Trophoblast cell (in vitro differentiated cells and primary cell): ENCODE measurements at regions not wholly inside any gene's neighbourhood (a gene's known extent, or its start where the extent isn't known, plus 50 kb on each side); places are given as distances from the start of the nearest gene placed in this dataset.
"Not testable (repeated sequence)": the region's sequence is repeated elsewhere in the genome, so short reads cannot be mapped to it uniquely, and the experiment has no call there.

Experiments used
- DNase-seq, 2 donors: peaks; one replicate each; pipeline ENCODE4 v3.0.0-alpha.2; 2016
- H2AFZ ChIP-seq: 2 replicates; pipeline ENCODE4 v1.6.1; 2013; ENCODE audit warnings: low read length, moderate library complexity, mild to moderate bottlenecking; ENCODE audit not compliant: insufficient read depth, poor library complexity
- H2AK5ac ChIP-seq: 2 replicates; pipeline ENCODE4 v1.6.1; 2013; ENCODE audit warnings: mild to moderate bottlenecking, low read length
- H2BK120ac ChIP-seq: 2 replicates; pipeline ENCODE4 v1.6.1; 2013; ENCODE audit warnings: low read length, mild to moderate bottlenecking, moderate library complexity; ENCODE audit not compliant: insufficient read depth, poor library complexity
- H2BK12ac ChIP-seq: 2 replicates; pipeline ENCODE4 v1.6.1; 2013; ENCODE audit warnings: mild to moderate bottlenecking, low read length, moderate library complexity
- H2BK5ac ChIP-seq: 2 replicates; pipeline ENCODE4 v1.6.1; 2013; ENCODE audit warnings: low read length, low read depth, moderate library complexity, mild to moderate bottlenecking; ENCODE audit not compliant: poor library complexity
- H3K14ac ChIP-seq: 2 replicates; pipeline ENCODE4 v1.6.1; 2013; ENCODE audit warnings: mild to moderate bottlenecking, low read length
- H3K18ac ChIP-seq: 2 replicates; pipeline ENCODE4 v1.6.1; 2013; ENCODE audit warnings: mild to moderate bottlenecking, low read length
- H3K23ac ChIP-seq: 2 replicates; pipeline ENCODE4 v1.6.1; 2013; ENCODE audit warnings: low read length
- H3K27ac ChIP-seq: 2 replicates; pipeline ENCODE4 v1.5.1; 2013; ENCODE audit warnings: low read depth, mild to moderate bottlenecking, inconsistent platforms, low read length, moderate library complexity
- H3K27me3 ChIP-seq: 2 replicates; pipeline ENCODE4 v1.6.1; 2013; ENCODE audit warnings: inconsistent platforms, mild to moderate bottlenecking, low read length, moderate library complexity; ENCODE audit not compliant: insufficient read depth
- H3K36me3 ChIP-seq, 2 experiments: 1 replicate in 1 of 2; 2 replicates in 1 of 2; pipeline ENCODE4 v1.6.1; 2013; ENCODE audit warnings: low read length in 2 of 2, mild to moderate bottlenecking in 2 of 2, moderate library complexity in 1 of 2; ENCODE audit not compliant: insufficient read depth in 2 of 2, control insufficient read depth in 1 of 2
- H3K4ac ChIP-seq: 2 replicates; pipeline ENCODE4 v1.6.1; 2013; ENCODE audit warnings: low read depth, mild to moderate bottlenecking, low read length, moderate library complexity
- H3K4me1 ChIP-seq, 2 experiments: 1 replicate in 1 of 2; 2 replicates in 1 of 2; pipeline ENCODE4 v1.6.1; 2013; ENCODE audit warnings: low read length in 2 of 2, mild to moderate bottlenecking in 2 of 2, moderate library complexity in 1 of 2; ENCODE audit not compliant: insufficient read depth in 2 of 2, control insufficient read depth in 1 of 2
- H3K4me2 ChIP-seq: 2 replicates; pipeline ENCODE4 v1.6.1; 2013; ENCODE audit warnings: inconsistent platforms, mild to moderate bottlenecking, low read length, moderate library complexity
- H3K4me3 ChIP-seq: 2 replicates; pipeline ENCODE4 v1.5.1; 2013; ENCODE audit warnings: mild to moderate bottlenecking, low read depth, low read length, inconsistent platforms
- H3K79me1 ChIP-seq: one replicate; pipeline ENCODE4 v1.6.1; 2013; ENCODE audit warnings: low read length
- H3K79me2 ChIP-seq: 2 replicates; pipeline ENCODE4 v1.6.1; 2013; ENCODE audit warnings: low read length, mild to moderate bottlenecking; ENCODE audit not compliant: control insufficient read depth, insufficient read depth, poor library complexity
- H3K9ac ChIP-seq: 2 replicates; pipeline ENCODE4 v1.6.1; 2013; ENCODE audit warnings: mild to moderate bottlenecking, low read length
- H3K9me3 ChIP-seq: 2 replicates; pipeline ENCODE4 v1.6.1; 2013; ENCODE audit warnings: low read depth, mild to moderate bottlenecking, control low read depth, inconsistent platforms, low read length; ENCODE audit not compliant: insufficient read depth
- H4K12ac ChIP-seq: 2 replicates; pipeline ENCODE4 v1.6.1; 2013; ENCODE audit warnings: low read depth, mild to moderate bottlenecking, low read length, moderate library complexity
- H4K8ac ChIP-seq: 2 replicates; pipeline ENCODE4 v1.6.1; 2013; ENCODE audit warnings: low read depth, mild to moderate bottlenecking, low read length, moderate library complexity
- H4K91ac ChIP-seq: one replicate; pipeline ENCODE4 v1.6.1; 2013; ENCODE audit warnings: low read depth, mild to moderate bottlenecking, low read length, moderate library complexity
- WGBS: extraction: QIAGEN DNeasy Blood & Tissue Kit; methylation state at CpG from one replicate; pipeline ENCODE4 v1.1.7; 2013; ENCODE audit warnings: missing lambda C conversion rate; ENCODE audit not compliant: insufficient read length, insufficient coverage; ENCODE audit errors: extremely low coverage; 5-methylcytosine and 5-hydroxymethylcytosine counted together

DNA sequence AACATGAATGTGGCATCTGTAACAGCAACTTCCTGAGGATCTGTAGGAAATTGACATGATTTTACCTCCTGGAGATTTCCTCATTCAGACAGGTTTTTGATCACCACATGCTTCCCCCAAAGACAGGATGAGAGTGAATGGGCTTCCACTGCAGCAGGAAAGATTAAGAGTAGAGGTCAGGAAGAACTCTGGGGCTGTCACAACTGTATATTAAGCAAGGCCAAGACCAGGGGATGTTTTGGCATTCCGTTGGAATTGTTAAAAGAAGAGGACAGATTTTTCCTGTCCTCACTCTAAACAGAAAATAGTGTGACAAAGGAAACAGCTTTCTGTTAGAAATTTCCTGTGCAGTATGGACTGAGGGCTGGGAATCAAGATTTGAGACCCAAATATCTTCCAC is 363.1 kb upstream of the FRG2C start:
- not testable (repeated sequence) for DNase-seq, H3K27ac ChIP-seq, H3K9ac ChIP-seq, H3K79me1 ChIP-seq, H2BK12ac ChIP-seq, H3K27me3 ChIP-seq, H2BK120ac ChIP-seq, H2BK5ac ChIP-seq, H2AK5ac ChIP-seq, H3K9me3 ChIP-seq, H4K8ac ChIP-seq, H2AFZ ChIP-seq, H3K4me3 ChIP-seq, H3K23ac ChIP-seq, H3K4ac ChIP-seq, H3K18ac ChIP-seq, H4K91ac ChIP-seq, H3K4me1 ChIP-seq, H3K36me3 ChIP-seq, H4K12ac ChIP-seq, H3K79me2 ChIP-seq, H3K14ac ChIP-seq, H3K4me2 ChIP-seq
- WGBS = no CpG with 5 or more reads among the region's 1 CpG

DNA sequence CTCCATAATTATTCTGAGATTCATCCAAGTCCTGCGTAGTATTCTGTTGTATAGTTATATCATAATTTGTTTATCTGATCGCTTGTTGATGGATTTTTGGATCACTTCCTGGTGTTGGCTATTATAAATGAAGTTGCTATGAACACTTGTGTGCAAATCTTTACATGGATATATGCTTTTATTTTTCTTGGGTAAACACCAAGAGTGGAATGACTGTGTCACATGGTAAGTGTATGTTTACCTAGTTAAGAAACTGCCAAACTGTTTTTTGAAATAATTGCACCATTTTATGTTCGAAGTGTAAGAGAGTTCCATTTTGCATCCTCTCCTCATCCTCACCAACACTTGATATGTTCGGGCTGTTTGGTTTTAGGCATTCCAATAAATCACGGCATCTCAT is 360.4 kb upstream of the FRG2C start:
- DNase-seq = no peak
- H3K79me2 ChIP-seq = no peaks in the 10 kb centered on the region
- no peak overlapping the region for H4K12ac ChIP-seq
- H2AK5ac ChIP-seq = no peak overlapping the region
- H3K23ac ChIP-seq = no peak overlapping the region
- no peaks in the 10 kb centered on the region for H3K79me1 ChIP-seq
- no peak overlapping the region for H2BK12ac ChIP-seq
- no peak overlapping the region for H2BK120ac ChIP-seq
- no peaks in the 10 kb centered on the region for H3K36me3 ChIP-seq
- H4K8ac ChIP-seq = no peak overlapping the region
- no peak overlapping the region for H3K4me3 ChIP-seq
- H3K9ac ChIP-seq = no peak overlapping the region
- no peak overlapping the region for H2BK5ac ChIP-seq
- no peak overlapping the region for H3K14ac ChIP-seq
- no peak overlapping the region for H3K4ac ChIP-seq
- no peak overlapping the region for H2AFZ ChIP-seq
- H3K18ac ChIP-seq = no peak overlapping the region
- no peak overlapping the region for H4K91ac ChIP-seq
- H3K27ac ChIP-seq = no peak overlapping the region
- no peak overlapping the region for H3K4me2 ChIP-seq
- no peaks in the 10 kb centered on the region for H3K4me1 ChIP-seq
- no CpG with 5 or more reads among the region's 5 CpGs for WGBS
- no peaks in the 10 kb centered on the region for H3K9me3 ChIP-seq
- H3K27me3 ChIP-seq = no peaks in the 10 kb centered on the region

GRCh38 chr3:75305901-75306300 is 358.2 kb upstream of the FRG2C start:
- Histone ChIP-seq H3K4me2 (no peak overlapping the region), H3K79me2 (no peaks in the 10 kb centered on the region), H3K36me3 (no peaks in the 10 kb centered on the region), H3K4me3 (no peak overlapping the region), H3K79me1 (no peaks in the 10 kb centered on the region), H3K9ac (no peak overlapping the region), H3K27me3 (no peaks in the 10 kb centered on the region), H2BK5ac (no peak overlapping the region), H2BK12ac (no peak overlapping the region), H3K14ac (no peak overlapping the region), H4K91ac (no peak overlapping the region), H4K12ac (no peak overlapping the region), H2AFZ (no peak overlapping the region), H3K9me3 (no peaks in the 10 kb centered on the region), H3K27ac (no peak overlapping the region), H2AK5ac (no peak overlapping the region), H4K8ac (no peak overlapping the region), H3K23ac (no peak overlapping the region), H2BK120ac (no peak overlapping the region), H3K4ac (no peak overlapping the region), H3K4me1 (no peaks in the 10 kb centered on the region), H3K18ac (no peak overlapping the region)
- WGBS = no CpG with 5 or more reads among the region's 4 CpGs
- no peak for DNase-seq

GRCh38 chr3:75311306-75311705 is 352.8 kb upstream of the FRG2C start:
- DNase-seq, H3K4me2 ChIP-seq, H3K9me3 ChIP-seq, H3K4me3 ChIP-seq, H4K8ac ChIP-seq, H3K4ac ChIP-seq, H3K18ac ChIP-seq, H2BK120ac ChIP-seq, H3K36me3 ChIP-seq, H3K27ac ChIP-seq, H3K79me2 ChIP-seq, H2BK12ac ChIP-seq, H2BK5ac ChIP-seq, H3K27me3 ChIP-seq, H4K91ac ChIP-seq, H4K12ac ChIP-seq, H3K9ac ChIP-seq, H3K4me1 ChIP-seq, H3K14ac ChIP-seq, H2AK5ac ChIP-seq, H3K79me1 ChIP-seq, H3K23ac ChIP-seq, H2AFZ ChIP-seq: not testable (repeated sequence)
- no CpG with 5 or more reads among the region's 3 CpGs for WGBS
